B cell (primary cell): ENCODE measurements at regions not wholly inside any gene's neighbourhood (a gene's known extent, or its start where the extent isn't known, plus 50 kb on each side); places are given as distances from the start of the nearest gene placed in this dataset.

Experiments used
- EZH2 ChIP-seq: IDR thresholded peaks from 2 replicates; pipeline ENCODE4 v1.6.1; 2012; ENCODE audit warnings: borderline replicate concordance, low read depth, mild to moderate bottlenecking, moderate library complexity, low read length; ENCODE audit not compliant: insufficient read depth, poor library complexity, severe bottlenecking
- TF ChIP-seq, protein P1 (sequence below): fragments of 200-600 bp; IDR thresholded peaks from one replicate; pipeline ENCODE4 v1.8.0; 2022; ENCODE audit warnings: antibody characterized with exemption, mild to moderate bottlenecking

DNA sequence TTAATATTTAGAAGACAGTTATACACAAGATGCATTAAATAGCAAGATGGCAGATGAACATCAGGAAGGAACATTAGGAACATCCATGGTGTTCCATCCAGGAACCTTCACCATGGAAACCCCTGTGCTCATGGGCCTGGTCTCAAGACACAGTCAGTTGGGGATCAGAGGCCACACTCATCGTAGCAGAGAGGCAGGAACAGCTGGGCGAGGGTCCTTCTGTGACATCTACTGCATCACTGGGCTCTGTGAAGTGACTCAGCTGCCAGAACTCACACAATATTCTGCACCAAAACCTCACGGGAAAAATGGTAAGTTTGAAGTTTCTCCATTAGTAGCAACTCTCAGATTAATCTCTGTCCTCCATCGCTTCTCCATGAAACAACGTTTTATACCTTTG, 356.6 kb downstream of the PREX1 start:
- TF ChIP-seq, protein P1, sequence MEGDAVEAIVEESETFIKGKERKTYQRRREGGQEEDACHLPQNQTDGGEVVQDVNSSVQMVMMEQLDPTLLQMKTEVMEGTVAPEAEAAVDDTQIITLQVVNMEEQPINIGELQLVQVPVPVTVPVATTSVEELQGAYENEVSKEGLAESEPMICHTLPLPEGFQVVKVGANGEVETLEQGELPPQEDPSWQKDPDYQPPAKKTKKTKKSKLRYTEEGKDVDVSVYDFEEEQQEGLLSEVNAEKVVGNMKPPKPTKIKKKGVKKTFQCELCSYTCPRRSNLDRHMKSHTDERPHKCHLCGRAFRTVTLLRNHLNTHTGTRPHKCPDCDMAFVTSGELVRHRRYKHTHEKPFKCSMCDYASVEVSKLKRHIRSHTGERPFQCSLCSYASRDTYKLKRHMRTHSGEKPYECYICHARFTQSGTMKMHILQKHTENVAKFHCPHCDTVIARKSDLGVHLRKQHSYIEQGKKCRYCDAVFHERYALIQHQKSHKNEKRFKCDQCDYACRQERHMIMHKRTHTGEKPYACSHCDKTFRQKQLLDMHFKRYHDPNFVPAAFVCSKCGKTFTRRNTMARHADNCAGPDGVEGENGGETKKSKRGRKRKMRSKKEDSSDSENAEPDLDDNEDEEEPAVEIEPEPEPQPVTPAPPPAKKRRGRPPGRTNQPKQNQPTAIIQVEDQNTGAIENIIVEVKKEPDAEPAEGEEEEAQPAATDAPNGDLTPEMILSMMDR = no peak
- no peak for TF ChIP-seq EZH2
